ENCODE measurements at regions not wholly inside any gene's neighbourhood (a gene's known extent, or its start where the extent isn't known, plus 50 kb on each side); places are given as distances from the start of the nearest gene placed in this dataset.

GRCh38 chr3:28595372-28595771 lies 246.7 kb upstream of the AZI2 start:
- TF ChIP-seq GATA3 (IDR thresholded peaks at IDR 0.05; ENCODE audit: low read depth, low read length) (no peak), GATA2 (IDR thresholded peaks at IDR 0.05; ENCODE audit: low read depth, low read length) (no peak)

Measured in SH-SY5Y (cell line).